BLaER1 treated with 17β-estradiol and CSF1 and Interleukin-3, amounts not matched to agents 10 nM and 100 nM (cell line): ENCODE measurements at regions not wholly inside any gene's neighbourhood (a gene's known extent, or its start where the extent isn't known, plus 50 kb on each side); places are given as distances from the start of the nearest gene placed in this dataset.

Source experiments
- H3K27ac ChIP-seq, 11 experiments: shearing (Covaris generic); formaldehyde crosslinking; 2 replicates each; pipeline ENCODE4 v1.8.1; 2022
- H3K27me3 ChIP-seq, 11 experiments: shearing (Covaris generic); formaldehyde crosslinking; 2 replicates each; pipeline ENCODE4 v1.8.1; 2022
- H3K36me3 ChIP-seq, 11 experiments: shearing (Covaris generic); formaldehyde crosslinking; 2 replicates each; pipeline ENCODE4 v1.8.1; 2022
- H3K4me1 ChIP-seq, 10 experiments: shearing (Covaris generic); formaldehyde crosslinking; 2 replicates each; pipeline ENCODE4 v1.8.1; 2022
- H3K4me2 ChIP-seq, 11 experiments: shearing (Covaris generic); formaldehyde crosslinking; 2 replicates each; pipeline ENCODE4 v1.8.1; 2022
- H3K4me3 ChIP-seq, 10 experiments: shearing (Covaris generic); formaldehyde crosslinking; 2 replicates each; pipeline ENCODE4 v1.8.1; 2022
- H3K9ac ChIP-seq, 11 experiments: shearing (Covaris generic); formaldehyde crosslinking; 2 replicates each; pipeline ENCODE4 v1.8.1; 2022
- H3K9me3 ChIP-seq, 11 experiments: shearing (Covaris generic); formaldehyde crosslinking; replicated peaks in 1 of 11; 2 replicates each; pipeline ENCODE4 v1.8.1; 2022
- H4K20me1 ChIP-seq, 11 experiments: shearing (Covaris generic); formaldehyde crosslinking; 2 replicates each; pipeline ENCODE4 v1.8.1; 2022
- Cebpa-rat ChIP-seq, 11 experiments: shearing (Covaris generic); IDR thresholded peaks; 2 replicates each; pipeline ENCODE4 v1.8.1; 2022

DNA sequence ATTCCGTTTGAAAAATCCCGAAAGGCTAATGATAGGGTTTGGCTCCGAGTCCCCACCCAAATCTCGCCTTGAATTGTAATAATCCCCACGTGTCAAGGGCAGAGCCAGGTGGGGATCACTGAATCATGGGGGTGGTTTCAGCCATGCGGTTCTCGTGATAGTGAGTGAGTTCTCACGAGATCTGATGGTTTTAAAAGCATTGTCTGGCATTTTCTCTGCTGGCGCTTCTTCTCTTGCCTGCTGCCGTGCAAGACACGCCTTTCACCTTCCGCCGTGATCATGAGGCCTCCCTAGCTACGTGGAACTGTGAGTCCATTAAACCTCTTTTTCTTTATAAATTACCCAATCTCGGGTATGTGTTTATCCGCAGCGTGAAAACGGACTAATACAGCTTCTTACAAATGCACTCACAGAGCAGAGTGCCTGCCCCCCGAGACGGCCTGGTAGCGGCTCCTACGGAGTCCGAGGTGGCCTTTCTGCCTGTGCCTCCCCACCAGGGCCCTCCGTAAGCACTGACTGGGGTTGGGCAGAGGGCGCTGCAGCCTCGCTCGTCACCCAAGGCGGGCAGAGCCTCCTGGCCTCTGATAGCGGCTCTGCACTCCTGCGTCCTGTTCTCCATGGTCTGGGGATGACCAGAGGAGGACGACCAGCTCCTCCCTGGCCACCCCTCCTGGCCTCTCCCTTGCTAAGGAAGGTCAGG is 131.7 kb downstream of the FOXL1 start:
- peaks cover 0 to 9% (median 0%) of the 10 kb centered on the region in 11 experiments; a peak in 1 of 22 replicates for H4K20me1 ChIP-seq
- no peak overlapping the region for H3K27ac ChIP-seq
- H3K9me3 ChIP-seq: peaks cover 0 to 6% (median 4%) of the 10 kb centered on the region in 11 experiments; a peak in 1 of 22 replicates
- H3K4me3 ChIP-seq: no peak overlapping the region
- no peak overlapping the region for H3K9ac ChIP-seq
- H3K4me1 ChIP-seq: peaks cover 0 to 8% (median 0%) of the 10 kb centered on the region in 10 experiments; a peak in 2 of 20 replicates
- no peaks in the 10 kb centered on the region for H3K27me3 ChIP-seq
- no peak for TF ChIP-seq Cebpa-rat (IDR thresholded peaks at IDR 0.05)
- no peaks in the 10 kb centered on the region for H3K36me3 ChIP-seq
- no peak overlapping the region for H3K4me2 ChIP-seq

DNA sequence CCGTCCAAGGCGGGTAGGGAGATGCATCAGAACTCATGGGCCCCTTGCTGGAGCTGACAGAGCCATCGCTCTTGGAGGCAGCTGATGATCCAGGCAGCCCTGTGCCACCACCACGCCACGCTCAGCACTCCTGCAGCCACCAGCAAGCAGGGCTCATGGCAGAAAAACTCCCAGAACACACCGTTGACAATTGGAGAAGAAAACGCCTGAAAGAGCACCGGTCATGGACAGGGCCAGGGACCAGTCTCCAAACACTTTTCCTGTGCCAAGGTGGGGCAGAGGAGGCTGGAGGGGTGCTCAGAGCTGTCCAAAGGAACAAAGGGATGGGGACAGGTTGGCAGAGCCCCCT is 132.2 kb downstream of the FOXL1 start:
- H3K4me2 ChIP-seq: no peak overlapping the region
- H3K27me3 ChIP-seq: no peaks in the 10 kb centered on the region
- peaks cover 0 to 9% (median 0%) of the 10 kb centered on the region in 11 experiments; a peak in 1 of 22 replicates for H4K20me1 ChIP-seq
- no peak for TF ChIP-seq Cebpa-rat (IDR thresholded peaks at IDR 0.05)
- H3K9ac ChIP-seq: no peak overlapping the region
- H3K9me3 ChIP-seq: peaks cover 0 to 2% (median under 1%) of the 10 kb centered on the region in 11 experiments; a peak in 1 of 22 replicates
- no peak overlapping the region for H3K4me3 ChIP-seq
- no peak overlapping the region for H3K27ac ChIP-seq
- no peaks in the 10 kb centered on the region for H3K36me3 ChIP-seq
- peaks cover 0 to 8% (median 0%) of the 10 kb centered on the region in 10 experiments; a peak in 2 of 20 replicates for H3K4me1 ChIP-seq

DNA sequence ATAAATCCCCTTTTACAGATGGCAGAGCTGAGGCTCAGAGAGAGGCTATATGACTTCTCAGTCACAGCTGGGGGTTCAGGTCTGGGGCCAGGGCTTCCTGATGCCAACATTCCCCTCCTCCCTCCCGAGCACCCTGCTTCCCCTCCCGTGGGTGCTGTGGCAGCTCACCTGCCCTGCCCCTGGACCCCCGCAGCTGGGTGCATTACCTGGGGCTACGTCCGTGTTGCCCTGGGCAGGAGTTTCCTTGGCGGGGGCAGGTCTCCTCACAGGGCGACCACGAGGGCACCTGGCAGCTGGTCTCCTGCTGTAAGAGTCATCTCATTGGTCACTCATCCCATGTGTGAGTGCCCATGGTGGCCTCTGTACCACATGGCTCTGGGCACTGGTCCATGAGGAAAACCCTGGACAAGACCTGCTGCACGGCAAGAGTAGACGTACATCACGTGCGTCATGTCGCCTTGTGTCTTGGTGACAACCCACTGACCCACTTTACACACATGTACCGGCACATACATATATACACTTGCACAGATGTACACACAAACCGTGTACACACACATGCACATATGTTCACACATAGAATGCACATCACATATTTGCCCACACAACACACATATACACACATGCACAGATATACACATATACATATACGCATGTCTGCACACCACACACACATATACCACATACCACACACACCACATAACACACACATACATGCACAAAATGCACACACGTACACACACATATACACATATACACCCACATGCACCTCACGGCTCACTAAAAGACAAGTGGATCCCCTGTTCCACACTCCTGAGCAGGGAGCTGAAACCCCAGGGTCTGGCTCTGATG is 134.0 kb downstream of the FOXL1 start:
- Histone ChIP-seq H3K27ac (no peak overlapping the region), H4K20me1 (peaks cover 0 to 9% (median 0%) of the 10 kb centered on the region in 11 experiments; a peak in 1 of 22 replicates), H3K4me2 (no peak overlapping the region), H3K9ac (no peak overlapping the region), H3K36me3 (no peaks in the 10 kb centered on the region), H3K27me3 (no peaks in the 10 kb centered on the region), H3K4me1 (peaks cover 0 to 8% (median 0%) of the 10 kb centered on the region in 10 experiments; a peak in 2 of 20 replicates), H3K9me3 (no peaks in the 10 kb centered on the region), H3K4me3 (no peak overlapping the region)
- TF ChIP-seq Cebpa-rat (IDR thresholded peaks at IDR 0.05): no peak

DNA sequence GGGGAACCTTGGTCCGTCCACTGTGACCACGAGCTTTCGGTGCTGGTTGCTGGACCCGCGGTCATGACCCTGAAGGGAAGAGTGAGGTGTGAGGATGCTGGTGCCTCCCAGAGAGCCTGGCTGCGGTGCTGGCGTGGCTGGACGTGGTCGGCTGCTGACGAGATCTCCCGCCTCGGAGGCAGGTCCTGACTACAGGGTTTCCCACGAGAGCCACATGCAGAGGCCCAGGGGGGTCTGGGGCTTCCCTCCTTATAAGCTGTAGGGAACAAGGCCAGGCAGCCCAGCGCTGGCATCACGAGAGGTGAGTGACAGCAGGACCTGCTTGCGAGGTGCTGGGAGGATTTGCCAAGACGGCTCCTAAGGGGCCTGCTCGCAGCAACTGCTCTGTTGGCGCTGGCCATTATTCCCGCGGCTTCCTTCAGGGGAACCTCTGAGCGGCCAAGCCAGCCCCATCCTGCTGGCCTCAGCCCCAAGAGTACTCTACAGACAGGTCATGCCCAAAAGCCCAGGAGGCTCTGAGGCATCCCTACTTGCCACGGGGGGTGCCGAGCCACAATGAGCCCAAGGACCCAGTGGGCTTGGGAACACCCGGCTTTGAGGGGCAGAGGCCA is 134.8 kb downstream of the FOXL1 start:
- H3K4me3 ChIP-seq: no peak overlapping the region
- no peak for TF ChIP-seq Cebpa-rat (IDR thresholded peaks at IDR 0.05)
- H3K4me2 ChIP-seq: no peak overlapping the region
- no peaks in the 10 kb centered on the region for H3K27me3 ChIP-seq
- H3K9ac ChIP-seq: no peak overlapping the region
- H3K36me3 ChIP-seq: no peaks in the 10 kb centered on the region
- no peak overlapping the region for H3K27ac ChIP-seq
- peaks cover 0 to 9% (median 0%) of the 10 kb centered on the region in 11 experiments; a peak in 1 of 22 replicates for H4K20me1 ChIP-seq
- no peaks in the 10 kb centered on the region for H3K9me3 ChIP-seq
- peaks cover 0 to 8% (median 0%) of the 10 kb centered on the region in 10 experiments; a peak in 2 of 20 replicates for H3K4me1 ChIP-seq

DNA sequence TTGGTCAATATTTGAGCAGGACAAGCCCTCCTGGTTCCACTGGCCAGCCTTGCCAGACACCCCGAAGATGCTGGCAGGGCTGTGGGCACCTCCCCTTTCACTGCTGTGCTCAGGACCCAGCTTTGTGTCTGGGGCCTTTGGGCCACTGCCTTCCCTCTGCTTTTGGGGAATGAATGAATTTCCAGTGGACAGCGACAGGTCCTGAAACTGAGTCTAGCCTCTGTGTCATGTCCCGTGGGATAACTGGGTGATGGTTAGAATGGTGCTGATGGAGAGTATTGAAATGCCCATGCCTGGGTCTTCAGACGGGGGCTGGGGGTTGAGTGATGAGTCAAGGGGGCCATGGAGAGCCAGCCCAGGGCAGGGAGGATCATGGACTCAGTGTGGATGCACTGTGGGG is 135.8 kb downstream of the FOXL1 start:
- no peaks in the 10 kb centered on the region for H3K9me3 ChIP-seq
- H3K4me2 ChIP-seq: no peak overlapping the region
- no peak overlapping the region for H3K27ac ChIP-seq
- no peak overlapping the region for H3K4me3 ChIP-seq
- H3K27me3 ChIP-seq: no peaks in the 10 kb centered on the region
- no peak for TF ChIP-seq Cebpa-rat (IDR thresholded peaks at IDR 0.05)
- no peak overlapping the region for H3K9ac ChIP-seq
- H3K4me1 ChIP-seq: no peaks in the 10 kb centered on the region
- peaks cover 0 to 9% (median 0%) of the 10 kb centered on the region in 11 experiments; a peak in 1 of 22 replicates for H4K20me1 ChIP-seq
- no peaks in the 10 kb centered on the region for H3K36me3 ChIP-seq

DNA sequence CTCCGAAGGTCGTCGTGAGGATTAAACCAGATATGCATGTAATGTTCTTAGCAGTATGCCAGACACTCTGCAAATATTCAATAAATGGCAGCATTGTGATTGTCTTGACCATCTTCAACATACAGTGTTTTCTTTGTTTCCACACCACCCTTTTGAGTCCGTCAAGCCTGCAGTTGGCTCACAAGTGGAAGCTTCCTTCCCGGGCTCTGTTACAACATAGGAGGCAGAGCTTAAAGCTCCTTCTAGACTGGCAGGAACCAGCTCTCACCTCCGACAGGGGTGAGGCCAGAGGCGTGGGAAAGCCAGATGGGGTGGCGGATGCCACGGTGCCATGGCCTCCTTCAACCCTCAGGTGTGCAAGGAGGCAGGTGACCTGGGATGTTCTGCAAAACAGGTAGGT is 138.3 kb downstream of the FOXL1 start:
- no peak overlapping the region for H3K4me2 ChIP-seq
- TF ChIP-seq Cebpa-rat (IDR thresholded peaks at IDR 0.05): no peak
- no peaks in the 10 kb centered on the region; a peak in 1 of 20 replicates for H3K4me1 ChIP-seq
- H3K9me3 ChIP-seq: no peaks in the 10 kb centered on the region
- H3K4me3 ChIP-seq: no peak overlapping the region
- no peaks in the 10 kb centered on the region for H3K36me3 ChIP-seq
- no peaks in the 10 kb centered on the region for H3K27me3 ChIP-seq
- peaks cover 0 to 9% (median 0%) of the 10 kb centered on the region in 11 experiments; a peak in 1 of 22 replicates for H4K20me1 ChIP-seq
- H3K9ac ChIP-seq: no peak overlapping the region
- H3K27ac ChIP-seq: no peak overlapping the region

DNA sequence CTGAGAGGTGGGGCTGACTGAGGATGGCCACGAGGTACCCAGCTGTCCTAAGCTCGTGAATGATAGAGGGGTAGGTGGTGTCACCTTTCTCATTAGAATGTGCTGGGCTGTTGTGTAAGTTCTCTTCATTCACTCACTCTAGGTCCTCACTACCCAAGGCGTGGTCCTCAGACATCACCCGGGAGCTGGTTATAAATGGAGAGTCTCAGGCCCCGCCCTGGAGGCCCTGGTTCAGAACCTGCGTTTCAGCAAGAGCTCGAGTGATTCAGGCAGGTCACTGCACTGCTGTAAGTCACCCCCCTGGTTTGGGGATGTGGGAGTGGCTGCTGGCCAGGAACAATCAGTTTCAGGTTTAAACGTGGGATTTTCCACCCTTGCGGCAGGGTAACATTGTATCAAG is 139.8 kb downstream of the FOXL1 start:
- Histone ChIP-seq H3K27me3 (no peaks in the 10 kb centered on the region), H3K9ac (no peak overlapping the region), H4K20me1 (peaks cover 0 to 4% (median 0%) of the 10 kb centered on the region in 11 experiments; a peak in 1 of 22 replicates), H3K4me2 (no peak overlapping the region), H3K4me1 (no peaks in the 10 kb centered on the region; a peak in 1 of 20 replicates), H3K36me3 (no peaks in the 10 kb centered on the region), H3K4me3 (no peak overlapping the region), H3K9me3 (no peaks in the 10 kb centered on the region), H3K27ac (no peak overlapping the region)
- no peak for TF ChIP-seq Cebpa-rat (IDR thresholded peaks at IDR 0.05)

DNA sequence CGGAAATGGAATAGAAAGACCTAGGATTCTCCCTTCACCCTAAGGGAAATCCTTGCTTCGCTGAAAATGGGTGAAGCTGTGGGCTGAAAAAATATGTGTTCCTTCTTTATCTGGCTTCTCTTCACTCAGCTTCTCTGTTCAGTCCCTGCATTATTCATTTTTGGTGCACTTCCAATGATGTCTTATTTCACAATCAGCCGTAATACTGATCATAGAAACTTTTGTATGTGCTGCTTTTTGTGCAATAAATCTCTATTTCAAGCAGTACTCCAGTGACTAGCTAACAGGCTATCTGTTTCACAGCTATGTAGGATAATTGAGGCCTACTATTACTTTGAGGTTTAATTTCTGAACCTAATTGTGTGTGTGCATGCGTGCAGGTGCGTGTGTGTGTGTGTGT is 144.6 kb downstream of the FOXL1 start:
- no peak overlapping the region for H3K4me2 ChIP-seq
- H3K36me3 ChIP-seq: no peaks in the 10 kb centered on the region
- TF ChIP-seq Cebpa-rat (IDR thresholded peaks at IDR 0.05): no peak
- no peak overlapping the region for H3K9ac ChIP-seq
- no peak overlapping the region for H3K4me3 ChIP-seq
- H3K9me3 ChIP-seq: no peaks in the 10 kb centered on the region
- H3K27me3 ChIP-seq: no peaks in the 10 kb centered on the region
- H3K4me1 ChIP-seq: peaks cover 0 to 6% (median 0%) of the 10 kb centered on the region in 10 experiments; a peak in 1 of 20 replicates
- H4K20me1 ChIP-seq: no peaks in the 10 kb centered on the region; a peak in 2 of 22 replicates
- no peak overlapping the region for H3K27ac ChIP-seq

DNA sequence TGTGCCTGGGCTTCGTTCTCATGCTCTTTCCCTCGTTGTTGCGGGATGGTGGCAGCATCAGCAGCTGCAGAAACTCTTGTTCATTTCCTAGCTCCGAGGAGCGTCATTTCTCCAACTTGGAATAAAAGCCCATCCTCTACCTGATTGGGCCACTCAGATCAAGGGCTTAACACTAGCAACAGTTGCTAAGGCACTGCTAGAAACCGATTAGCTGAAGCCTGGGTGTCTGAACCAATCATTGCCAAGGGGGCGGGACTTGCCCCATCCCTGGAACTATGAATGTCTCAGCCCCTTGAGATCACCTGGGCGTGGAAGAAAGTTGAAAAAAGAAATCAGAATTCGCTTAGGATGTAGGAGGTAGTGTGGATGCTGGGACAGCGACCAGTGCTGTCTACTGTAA is 145.3 kb downstream of the FOXL1 start:
- Histone ChIP-seq H3K4me2 (no peak overlapping the region), H3K9me3 (no peaks in the 10 kb centered on the region), H3K27me3 (no peaks in the 10 kb centered on the region), H3K27ac (no peak overlapping the region), H3K36me3 (no peaks in the 10 kb centered on the region), H4K20me1 (no peaks in the 10 kb centered on the region; a peak in 2 of 22 replicates), H3K9ac (no peak overlapping the region), H3K4me3 (no peak overlapping the region), H3K4me1 (peaks cover 0 to 6% (median 0%) of the 10 kb centered on the region in 10 experiments; a peak in 1 of 20 replicates)
- no peak for TF ChIP-seq Cebpa-rat (IDR thresholded peaks at IDR 0.05)
